ENCODE measurements at regions not wholly inside any gene's neighbourhood (a gene's known extent, or its start where the extent isn't known, plus 50 kb on each side); places are given as distances from the start of the nearest gene placed in this dataset.
"Not testable (repeated sequence)": the region's sequence is repeated elsewhere in the genome, so short reads cannot be mapped to it uniquely, and the experiment has no call there.

GRCh38 chr1:199089393-199090122 lies 450.7 kb downstream of the PTPRC start:
- in situ Hi-C loops (cut with MboI; ENCODE audit: low sequenced_read_pairs) = no loop called here

GRCh38 chr1:199095628-199096027 lies 456.8 kb downstream of the PTPRC start:
- in situ Hi-C loops (cut with MboI; ENCODE audit: low sequenced_read_pairs) = not testable (repeated sequence)

GRCh38 chr1:199096591-199096990 lies 457.8 kb downstream of the PTPRC start:
- in situ Hi-C loops (cut with MboI; ENCODE audit: low sequenced_read_pairs) = no loop called here

- in situ Hi-C loops (cut with MboI; ENCODE audit: low sequenced_read_pairs) = no loop called here
These were observed 459.6 kb downstream of the PTPRC start for GRCh38 chr1:199098468-199098867.

- in situ Hi-C loops (cut with MboI; ENCODE audit: low sequenced_read_pairs) = loop anchor here (25.0 kb wide), 1 partner anchor 339 kb away; no protein-coding TSS in a partner anchor
These were observed 462.3 kb downstream of the PTPRC start for GRCh38 chr1:199101139-199101538.

- in situ Hi-C loops (cut with MboI; ENCODE audit: low sequenced_read_pairs) = loop anchor here (25.0 kb wide), 1 partner anchor 339 kb away; no protein-coding TSS in a partner anchor
These were observed 462.8 kb downstream of the PTPRC start for GRCh38 chr1:199101635-199102034.

- in situ Hi-C loops (cut with MboI; ENCODE audit: low sequenced_read_pairs) = loop anchor here (25.0 kb wide), 1 partner anchor 340 kb away; no protein-coding TSS in a partner anchor
These were observed 463.4 kb downstream of the PTPRC start for GRCh38 chr1:199102239-199102638.

- in situ Hi-C loops (cut with MboI; ENCODE audit: low sequenced_read_pairs) = loop anchor here (25.0 kb wide), 1 partner anchor 347 kb away; no protein-coding TSS in a partner anchor
These were observed 470.3 kb downstream of the PTPRC start for GRCh38 chr1:199109160-199109559.

- in situ Hi-C loops (cut with MboI; ENCODE audit: low sequenced_read_pairs) = loop anchor here (25.0 kb wide), 1 partner anchor 350 kb away; no protein-coding TSS in a partner anchor
These were observed 473.5 kb downstream of the PTPRC start for GRCh38 chr1:199112365-199112764.

GRCh38 chr1:199113265-199113869 lies 474.5 kb downstream of the PTPRC start:
- in situ Hi-C loops (cut with MboI; ENCODE audit: low sequenced_read_pairs) = loop anchor here (25.0 kb wide), 1 partner anchor 351 kb away; no protein-coding TSS in a partner anchor

- in situ Hi-C loops (cut with MboI; ENCODE audit: low sequenced_read_pairs) = loop anchor here (25.0 kb wide), 1 partner anchor 354 kb away; no protein-coding TSS in a partner anchor
These were observed 477.6 kb downstream of the PTPRC start for GRCh38 chr1:199116488-199116887.

- in situ Hi-C loops (cut with MboI; ENCODE audit: low sequenced_read_pairs) = loop anchor here (25.0 kb wide), 1 partner anchor 359 kb away; no protein-coding TSS in a partner anchor
These were observed 482.2 kb downstream of the PTPRC start for GRCh38 chr1:199121047-199121446.

GRCh38 chr1:199122085-199122484 lies 483.2 kb downstream of the PTPRC start:
- in situ Hi-C loops (cut with MboI; ENCODE audit: low sequenced_read_pairs) = loop anchor here (25.0 kb wide), 1 partner anchor 360 kb away; no protein-coding TSS in a partner anchor

GRCh38 chr1:199122532-199123311 lies 483.9 kb downstream of the PTPRC start:
- in situ Hi-C loops (cut with MboI; ENCODE audit: low sequenced_read_pairs) = loop anchor here (25.0 kb wide), 1 partner anchor 360 kb away; no protein-coding TSS in a partner anchor

- in situ Hi-C loops (cut with MboI; ENCODE audit: low sequenced_read_pairs) = loop anchor here (25.0 kb wide), 1 partner anchor 361 kb away; no protein-coding TSS in a partner anchor
These were observed 484.8 kb downstream of the PTPRC start for GRCh38 chr1:199123615-199124014.

- in situ Hi-C loops (cut with MboI; ENCODE audit: low sequenced_read_pairs) = loop anchor here (25.0 kb wide), 1 partner anchor 362 kb away; no protein-coding TSS in a partner anchor
These were observed 485.5 kb downstream of the PTPRC start for GRCh38 chr1:199124351-199124750.

- in situ Hi-C loops (cut with MboI; ENCODE audit: low sequenced_read_pairs) = no loop called here
These were observed 490.4 kb downstream of the PTPRC start for GRCh38 chr1:199129247-199129646.

GRCh38 chr1:199132006-199132405 lies 493.2 kb downstream of the PTPRC start:
- in situ Hi-C loops (cut with MboI; ENCODE audit: low sequenced_read_pairs) = no loop called here

GRCh38 chr1:199135901-199136300 lies 497.1 kb downstream of the PTPRC start:
- in situ Hi-C loops (cut with MboI; ENCODE audit: low sequenced_read_pairs) = no loop called here

- in situ Hi-C loops (cut with MboI; ENCODE audit: low sequenced_read_pairs) = no loop called here
These were observed 499.2 kb downstream of the PTPRC start for GRCh38 chr1:199138061-199138460.

- in situ Hi-C loops (cut with MboI; ENCODE audit: low sequenced_read_pairs) = no loop called here
These were observed 510.8 kb downstream of the PTPRC start for GRCh38 chr1:199149591-199149990.
